ENCODE measurements at regions not wholly inside any gene's neighbourhood (a gene's known extent, or its start where the extent isn't known, plus 50 kb on each side); places are given as distances from the start of the nearest gene placed in this dataset.

GRCh38 chr2:19677215-19677777 is 224.5 kb downstream of the TTC32 start:
- TF ChIP-seq CTCF (IDR thresholded peaks at IDR 0.05; ENCODE audit: low read length), result no peak
- no peak for TF ChIP-seq EZH2 (optimal IDR thresholded peaks at IDR 0.05; ENCODE audit: low read depth, low read length)
- no peak for TF ChIP-seq EZH2phosphoT487 (IDR thresholded peaks at IDR 0.05; ENCODE audit: low read length)

All from MM.1S (cell line).